Peyer's patch (tissue), 4 donors: ENCODE measurements at regions not wholly inside any gene's neighbourhood (a gene's known extent, or its start where the extent isn't known, plus 50 kb on each side); places are given as distances from the start of the nearest gene placed in this dataset.
"Not testable (repeated sequence)": the region's sequence is repeated elsewhere in the genome, so short reads cannot be mapped to it uniquely, and the experiment has no call there.

Experiments used
- DNase-seq, 3 donors: peaks; one replicate each; pipeline ENCODE4 v3.0.0-alpha.2; 2017 to 2019
- H3K27ac ChIP-seq, 4 donors: fragments of 200-600 bp; sonication (generic); one replicate each; pipeline ENCODE4 v1.5.1; 2016 to 2019
- H3K27me3 ChIP-seq, 2 donors: fragments of 200-600 bp; sonication (generic); one replicate each; pipeline ENCODE4 v1.5.1; 2019
- H3K36me3 ChIP-seq, 3 donors: fragments of 200-600 bp; sonication (generic); one replicate each; pipeline ENCODE4 v1.5.1; 2016 to 2019
- H3K4me1 ChIP-seq, 4 donors: fragments of 200-600 bp; sonication (generic); one replicate each; pipeline ENCODE4 v1.5.1; 2016 to 2019
- H3K4me3 ChIP-seq, 4 donors: fragments of 200-600 bp; sonication (generic); 1 replicate in 3 of 4; 2 replicates in 1 of 4; pipeline ENCODE4 v1.5.1; 2016 to 2019; ENCODE audit warnings: mild to moderate bottlenecking in 1 of 4
- H3K9me3 ChIP-seq, 4 donors: fragments of 200-600 bp; sonication (generic); one replicate each; pipeline ENCODE4 v1.5.1; 2016 to 2019; ENCODE audit warnings: mild to moderate bottlenecking in 1 of 4
- POLR2A ChIP-seq, 2 donors: fragments of 450-650 bp; IDR thresholded peaks; one replicate each; pipeline ENCODE4 v1.5.1; 2017; ENCODE audit warnings: antibody characterized with exemption in 2 of 2, mild to moderate bottlenecking in 2 of 2, moderate library complexity in 2 of 2
- TF ChIP-seq, protein P1 (sequence below), 6 experiments: fragments of 450-650 bp in 4 of 6; fragments of 200-600 bp in 2 of 6; sonication (generic) in 1 of 6; IDR thresholded peaks; one replicate each; pipeline ENCODE4 v1.5.1; 2017 to 2019; ENCODE audit warnings: antibody characterized with exemption in 6 of 6, mild to moderate bottlenecking in 3 of 6, moderate library complexity in 1 of 6

DNA sequence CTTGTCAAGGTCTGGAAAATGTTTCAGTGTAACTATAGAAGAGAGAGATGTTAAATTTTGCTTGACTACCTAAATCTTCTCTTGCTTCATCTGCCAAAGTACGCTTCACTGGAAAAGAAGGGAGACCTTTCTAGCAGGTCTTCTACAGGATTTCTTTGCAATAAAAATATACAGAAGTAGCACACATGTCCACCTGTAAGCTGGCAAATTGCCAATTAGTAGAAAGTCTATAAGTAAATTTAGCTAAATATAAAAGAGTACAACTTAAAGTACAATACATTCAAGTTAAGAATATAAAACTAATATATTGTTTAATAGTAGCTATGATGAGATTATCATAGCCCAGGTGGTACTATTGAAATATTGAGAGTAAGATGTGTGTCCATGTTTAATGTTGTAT, 128.5 kb upstream of the EDNRB start:
- H3K27me3 ChIP-seq, result no peaks in the 10 kb centered on the region
- DNase-seq, result no peak
- no peaks in the 10 kb centered on the region for H3K4me1 ChIP-seq
- no peaks in the 10 kb centered on the region for H3K36me3 ChIP-seq
- H3K27ac ChIP-seq, result no peak overlapping the region
- H3K4me3 ChIP-seq, result no peak overlapping the region
- TF ChIP-seq, protein P1, sequence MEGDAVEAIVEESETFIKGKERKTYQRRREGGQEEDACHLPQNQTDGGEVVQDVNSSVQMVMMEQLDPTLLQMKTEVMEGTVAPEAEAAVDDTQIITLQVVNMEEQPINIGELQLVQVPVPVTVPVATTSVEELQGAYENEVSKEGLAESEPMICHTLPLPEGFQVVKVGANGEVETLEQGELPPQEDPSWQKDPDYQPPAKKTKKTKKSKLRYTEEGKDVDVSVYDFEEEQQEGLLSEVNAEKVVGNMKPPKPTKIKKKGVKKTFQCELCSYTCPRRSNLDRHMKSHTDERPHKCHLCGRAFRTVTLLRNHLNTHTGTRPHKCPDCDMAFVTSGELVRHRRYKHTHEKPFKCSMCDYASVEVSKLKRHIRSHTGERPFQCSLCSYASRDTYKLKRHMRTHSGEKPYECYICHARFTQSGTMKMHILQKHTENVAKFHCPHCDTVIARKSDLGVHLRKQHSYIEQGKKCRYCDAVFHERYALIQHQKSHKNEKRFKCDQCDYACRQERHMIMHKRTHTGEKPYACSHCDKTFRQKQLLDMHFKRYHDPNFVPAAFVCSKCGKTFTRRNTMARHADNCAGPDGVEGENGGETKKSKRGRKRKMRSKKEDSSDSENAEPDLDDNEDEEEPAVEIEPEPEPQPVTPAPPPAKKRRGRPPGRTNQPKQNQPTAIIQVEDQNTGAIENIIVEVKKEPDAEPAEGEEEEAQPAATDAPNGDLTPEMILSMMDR (IDR thresholded peaks at IDR 0.05), result no peak
- no peak for TF ChIP-seq POLR2A (IDR thresholded peaks at IDR 0.05)
- H3K9me3 ChIP-seq, result no peaks in the 10 kb centered on the region

GRCh38 chr13:78046331-78046730, 127.7 kb upstream of the EDNRB start:
- no peak for DNase-seq
- TF ChIP-seq, protein P1 (IDR thresholded peaks at IDR 0.05), result no peak
- no peak for TF ChIP-seq POLR2A (IDR thresholded peaks at IDR 0.05)
- no peaks in the 10 kb centered on the region for H3K9me3 ChIP-seq
- H3K36me3 ChIP-seq, result no peaks in the 10 kb centered on the region
- H3K27ac ChIP-seq, result no peak overlapping the region
- H3K4me1 ChIP-seq, result no peaks in the 10 kb centered on the region
- H3K4me3 ChIP-seq, result no peak overlapping the region
- no peaks in the 10 kb centered on the region for H3K27me3 ChIP-seq

- TF ChIP-seq POLR2A (IDR thresholded peaks at IDR 0.05), result no peak
- TF ChIP-seq, protein P1 (IDR thresholded peaks at IDR 0.05), result no peak
- DNase-seq, result no peak
- no peak overlapping the region for H3K27ac ChIP-seq
- H3K4me3 ChIP-seq, result no peak overlapping the region
- H3K27me3 ChIP-seq, result no peaks in the 10 kb centered on the region
- no peaks in the 10 kb centered on the region for H3K4me1 ChIP-seq
- H3K9me3 ChIP-seq, result no peaks in the 10 kb centered on the region
- no peaks in the 10 kb centered on the region for H3K36me3 ChIP-seq
Observed at GRCh38 chr13:78045916-78046315, 127.3 kb upstream of the EDNRB start.

GRCh38 chr13:78041366-78041765, 122.7 kb upstream of the EDNRB start:
- H3K27ac ChIP-seq, H3K4me1 ChIP-seq, H3K4me3 ChIP-seq, DNase-seq, H3K9me3 ChIP-seq, H3K27me3 ChIP-seq, H3K36me3 ChIP-seq: not testable (repeated sequence)

GRCh38 chr13:78040205-78040830, 121.7 kb upstream of the EDNRB start:
- no peak for TF ChIP-seq POLR2A (IDR thresholded peaks at IDR 0.05)
- TF ChIP-seq, protein P1 (IDR thresholded peaks at IDR 0.05), result no peak
- Histone ChIP-seq H3K4me1 (no peaks in the 10 kb centered on the region), H3K36me3 (no peaks in the 10 kb centered on the region), H3K4me3 (no peak overlapping the region), H3K27me3 (no peaks in the 10 kb centered on the region), H3K27ac (no peak overlapping the region), H3K9me3 (no peaks in the 10 kb centered on the region)
- DNase-seq, result no peak

- no peaks in the 10 kb centered on the region for H3K36me3 ChIP-seq
- no peak overlapping the region for H3K27ac ChIP-seq
- H3K9me3 ChIP-seq, result no peaks in the 10 kb centered on the region
- DNase-seq, result no peak
- TF ChIP-seq POLR2A (IDR thresholded peaks at IDR 0.05), result no peak
- TF ChIP-seq, protein P1 (IDR thresholded peaks at IDR 0.05), result no peak
- no peak overlapping the region for H3K4me3 ChIP-seq
- H3K4me1 ChIP-seq, result no peaks in the 10 kb centered on the region
- H3K27me3 ChIP-seq, result no peaks in the 10 kb centered on the region
Observed at GRCh38 chr13:78036841-78037240, 118.2 kb upstream of the EDNRB start.
